HG02852 (cell line): ENCODE measurements at regions not wholly inside any gene's neighbourhood (a gene's known extent, or its start where the extent isn't known, plus 50 kb on each side); places are given as distances from the start of the nearest gene placed in this dataset.
"Not testable (repeated sequence)": the region's sequence is repeated elsewhere in the genome, so short reads cannot be mapped to it uniquely, and the experiment has no call there.

ENCODE experiments used
- ATAC-seq: cut with Tn5 transposase; IDR thresholded peaks from one replicate; pipeline ENCODE4 v1.9.1; 2021; ENCODE audit warnings: mild to moderate bottlenecking, moderate library complexity; ENCODE audit not compliant: unreplicated experiment

- no peak for ATAC-seq
Measured at GRCh38 chr2:228798458-228799207, 472.5 kb downstream of the PID1 start.

GRCh38 chr2:228796386-228796785 lies 474.7 kb downstream of the PID1 start:
- no peak for ATAC-seq

GRCh38 chr2:228793116-228793515 lies 478.0 kb downstream of the PID1 start:
- ATAC-seq, result no peak

- no peak for ATAC-seq
Measured at GRCh38 chr2:228786901-228787300, 484.2 kb downstream of the PID1 start.

GRCh38 chr2:228782281-228782680 lies 488.8 kb downstream of the PID1 start:
- ATAC-seq, result no peak

- no peak for ATAC-seq
Measured at GRCh38 chr2:228777855-228778355, 493.2 kb downstream of the PID1 start.

- ATAC-seq, result no peak
Measured at GRCh38 chr2:228774548-228774947, 496.5 kb downstream of the PID1 start.

- ATAC-seq, result no peak
Measured at GRCh38 chr2:228771774-228772173, 499.3 kb downstream of the PID1 start.

GRCh38 chr2:228771315-228771714 lies 499.8 kb downstream of the PID1 start:
- no peak for ATAC-seq

GRCh38 chr2:228768818-228769217 lies 502.3 kb downstream of the PID1 start:
- no peak for ATAC-seq

GRCh38 chr2:228768141-228768540 lies 502.9 kb downstream of the PID1 start:
- not testable (repeated sequence) for ATAC-seq

- no peak for ATAC-seq
Measured at GRCh38 chr2:228767196-228767595, 503.9 kb downstream of the PID1 start.

- no peak for ATAC-seq
Measured at GRCh38 chr2:228763379-228763981, 507.6 kb downstream of the PID1 start.

GRCh38 chr2:228762565-228762964 lies 508.5 kb downstream of the PID1 start:
- no peak for ATAC-seq

- ATAC-seq, result not testable (repeated sequence)
Measured at GRCh38 chr2:228755661-228756060, 515.4 kb downstream of the PID1 start.

GRCh38 chr2:228747483-228747882 lies 523.6 kb downstream of the PID1 start:
- no peak for ATAC-seq

- no peak for ATAC-seq
Measured at GRCh38 chr2:228738671-228739380, 532.3 kb downstream of the PID1 start.

- no peak for ATAC-seq
Measured at GRCh38 chr2:228735697-228736096, 535.4 kb downstream of the PID1 start.

- no peak for ATAC-seq
Measured at GRCh38 chr2:228731517-228731916, 539.6 kb downstream of the PID1 start.

GRCh38 chr2:228728961-228729360 lies 542.1 kb downstream of the PID1 start:
- ATAC-seq, result no peak

GRCh38 chr2:228725031-228725430 lies 543.5 kb upstream of the SPHKAP start:
- ATAC-seq, result no peak

GRCh38 chr2:228723599-228723998 lies 542.1 kb upstream of the SPHKAP start:
- no peak for ATAC-seq
